Kidney (tissue), 13 donors: ENCODE measurements at regions not wholly inside any gene's neighbourhood (a gene's known extent, or its start where the extent isn't known, plus 50 kb on each side); places are given as distances from the start of the nearest gene placed in this dataset.
A peak's percentile ranks its signal among the peaks of the same experiment; 100 is the strongest.

Experiments
- DNase-seq, 5 donors: peaks; one replicate each; pipeline ENCODE4 v3.0.0-alpha.2; 2013 to 2020
- FAIRE-seq: peaks from 2 replicates; lab custom pipeline; 2012; peaks lifted over from hg19 to GRCh38; lab: Jason Lieb, UNC
- H3K27ac ChIP-seq, 2 donors: one replicate each; pipeline ENCODE4 v1.7.0; 2013; ENCODE audit warnings: low read depth in 2 of 2, low read length in 2 of 2, inconsistent platforms in 1 of 2
- H3K27me3 ChIP-seq: one replicate; pipeline ENCODE4 v1.7.1; 2013; ENCODE audit warnings: low read length, inconsistent platforms; ENCODE audit not compliant: control insufficient read depth, insufficient read depth
- H3K36me3 ChIP-seq, 3 donors: one replicate each; pipeline versions ENCODE4 v1.7.0 to v1.7.1; 2013; ENCODE audit warnings: low read length in 3 of 3, control low read depth in 1 of 3, inconsistent platforms in 1 of 3; ENCODE audit not compliant: insufficient read depth in 3 of 3, control insufficient read depth in 2 of 3
- H3K4me1 ChIP-seq, 3 donors: one replicate each; pipeline versions ENCODE4 v1.7.0 to v1.7.1; 2013; ENCODE audit warnings: low read length in 3 of 3, inconsistent platforms in 1 of 3, low read depth in 1 of 3; ENCODE audit not compliant: control insufficient read depth in 2 of 3, insufficient read depth in 2 of 3
- H3K4me3 ChIP-seq, 3 donors: one replicate each; pipeline versions ENCODE4 v1.7.0 to v1.8.1; 2013; ENCODE audit warnings: low read length in 3 of 3, control low read depth in 1 of 3, inconsistent platforms in 1 of 3
- H3K9ac ChIP-seq, 3 donors: one replicate each; pipeline versions ENCODE4 v1.7.0 to v1.7.1; 2013; ENCODE audit warnings: low read length in 3 of 3, control low read depth in 1 of 3, inconsistent platforms in 1 of 3
- H3K9me3 ChIP-seq, 3 donors: one replicate each; pipeline versions ENCODE4 v1.7.0 to v1.7.1; 2013; ENCODE audit warnings: low read length in 3 of 3, control low read depth in 1 of 3, inconsistent platforms in 1 of 3; ENCODE audit not compliant: control insufficient read depth in 2 of 3, insufficient read depth in 1 of 3
- CTCF ChIP-seq: IDR thresholded peaks from 3 replicates; pipeline ENCODE4 v1.5.1; 2012; ENCODE audit warnings: mild to moderate bottlenecking, moderate library complexity, borderline replicate concordance; ENCODE audit not compliant: insufficient read depth; ENCODE audit errors: extremely low read depth
- intact Hi-C: fragments of 100-400 bp; cut with DNase I; formaldehyde crosslinking; loops from one replicate; pipeline ENCODE4 v1.11.1; 2022
- donor health status: control.
- donor health status: control.
- donor health status: control.
- donor health status: control.
- donor health status: control.
- donor health status: DM: yes; HTN: yes; CAD: no.
- donor health status: Normal renal cell carcinoma (clear cell type).

- Histone ChIP-seq H3K9me3 (no peaks in the 10 kb centered on the region), H3K4me1 (peaks cover 3 to 14% (median 10%) of the 10 kb centered on the region in 3 donors), H3K27me3 (peaks cover 18% of the 10 kb centered on the region), H3K27ac (peak overlapping the region; percentile 98), H3K36me3 (no peaks in the 10 kb centered on the region), H3K9ac (peak overlapping the region; percentile 51 to 94 (median 94)), H3K4me3 (peak overlapping the region; percentile 59 to 80 (median 68))
- DNase-seq (no peak), FAIRE-seq (no peak)
- intact Hi-C loops: no loop called here
- no peak for TF ChIP-seq CTCF
These were observed 110.0 kb downstream of the KCNRG start for GRCh38 chr13:50125304-50125553.

DNA sequence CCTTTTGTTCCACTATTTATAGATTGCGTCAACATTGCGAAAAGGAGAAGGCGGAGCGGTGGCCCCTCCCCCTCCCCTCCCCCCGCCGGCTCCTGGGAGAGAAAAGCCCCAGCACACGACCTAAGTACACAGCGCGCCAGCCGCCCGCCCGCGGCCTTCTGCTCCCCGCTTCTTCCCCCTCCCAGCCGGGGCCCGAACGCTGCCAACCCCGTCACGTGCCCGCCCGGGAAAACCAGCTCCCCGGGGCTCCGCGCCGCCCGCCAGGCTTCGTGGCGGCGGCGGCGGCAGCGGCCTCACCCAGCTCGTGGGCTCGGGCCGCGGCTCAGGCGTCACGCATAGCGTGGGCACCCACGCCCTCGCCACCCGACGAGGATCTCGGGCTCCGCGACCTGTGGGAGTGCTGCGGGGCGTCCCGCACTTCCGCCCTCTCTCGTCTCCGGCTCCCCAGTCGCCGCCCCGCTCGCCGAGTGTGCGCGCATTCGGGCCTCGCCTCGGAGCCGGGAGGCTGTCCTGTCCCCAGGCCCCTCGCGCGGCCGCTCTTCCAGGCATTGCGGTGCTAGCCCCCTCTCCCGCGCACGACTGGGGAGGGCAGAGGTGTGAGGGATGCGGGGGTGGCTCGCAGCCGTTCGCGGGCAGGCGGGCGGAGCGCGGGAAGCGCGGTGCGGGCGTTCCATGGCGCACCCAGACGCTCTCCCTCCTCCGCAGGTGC is 110.5 kb downstream of the KCNRG start:
- no peak for TF ChIP-seq CTCF
- no peak for FAIRE-seq
- Histone ChIP-seq H3K9me3 (no peaks in the 10 kb centered on the region), H3K36me3 (no peaks in the 10 kb centered on the region), H3K4me1 (peaks cover 3 to 15% (median 10%) of the 10 kb centered on the region in 3 donors), H3K27ac (peak overlapping the region; percentile 98), H3K27me3 (peaks cover 21% of the 10 kb centered on the region), H3K4me3 (peak overlapping the region; percentile 68 to 84 (median 80)), H3K9ac (peak overlapping the region in 2 of 3 donors; percentile 55 to 94)
- intact Hi-C loops: no loop called here
- DNase-seq: peak; percentile 90 to 99 (median 94)

- H3K9ac ChIP-seq: peak overlapping the region in 2 of 3 donors; percentile 55 to 94
- peaks cover 3 to 19% (median 10%) of the 10 kb centered on the region in 3 donors for H3K4me1 ChIP-seq
- peak; percentile 31 to 83 (median 68) for DNase-seq
- peaks cover 29% of the 10 kb centered on the region for H3K27me3 ChIP-seq
- peak overlapping the region; percentile 98 for H3K27ac ChIP-seq
- intact Hi-C loops: no loop called here
- TF ChIP-seq CTCF: no peak
- H3K4me3 ChIP-seq: peak overlapping the region; percentile 17 to 84 (median 80)
- no peak for FAIRE-seq
- no peaks in the 10 kb centered on the region for H3K36me3 ChIP-seq
- no peaks in the 10 kb centered on the region for H3K9me3 ChIP-seq
These were observed 111.2 kb downstream of the KCNRG start for GRCh38 chr13:50126263-50126992.
